ENCODE measurements at regions not wholly inside any gene's neighbourhood (a gene's known extent, or its start where the extent isn't known, plus 50 kb on each side); places are given as distances from the start of the nearest gene placed in this dataset.
A peak's percentile ranks its signal among the peaks of the same experiment; 100 is the strongest.

GRCh38 chr2:8454797-8455196, 227.1 kb upstream of the ID2 start:
- no peak for DNase-seq (ENCODE audit: low spot score)

GRCh38 chr2:8455236-8456150, 226.4 kb upstream of the ID2 start:
- DNase-seq (ENCODE audit: low spot score), result peak; percentile 7

GRCh38 chr2:8456151-8457091, 225.4 kb upstream of the ID2 start:
- DNase-seq (ENCODE audit: low spot score), result no peak

GRCh38 chr2:8457092-8457481, 224.8 kb upstream of the ID2 start:
- DNase-seq (ENCODE audit: low spot score), result no peak

GRCh38 chr2:8457699-8458502, 224.0 kb upstream of the ID2 start:
- DNase-seq (ENCODE audit: low spot score), result no peak

- no peak for DNase-seq (ENCODE audit: low spot score)
Observed at GRCh38 chr2:8458503-8459459, 223.1 kb upstream of the ID2 start.

GRCh38 chr2:8459474-8459873, 222.4 kb upstream of the ID2 start:
- DNase-seq (ENCODE audit: low spot score), result no peak

- DNase-seq (ENCODE audit: low spot score), result no peak
Observed at GRCh38 chr2:8461341-8461740, 220.5 kb upstream of the ID2 start.

- DNase-seq (ENCODE audit: low spot score), result no peak
Observed at GRCh38 chr2:8462280-8462679, 219.6 kb upstream of the ID2 start.

GRCh38 chr2:8462899-8463648, 218.8 kb upstream of the ID2 start:
- DNase-seq (ENCODE audit: low spot score), result no peak

GRCh38 chr2:8465560-8465959, 216.3 kb upstream of the ID2 start:
- no peak for DNase-seq (ENCODE audit: low spot score)

- DNase-seq (ENCODE audit: low spot score), result no peak
Observed at GRCh38 chr2:8469709-8470493, 212.0 kb upstream of the ID2 start.

- no peak for DNase-seq (ENCODE audit: low spot score)
Observed at GRCh38 chr2:8472545-8473323, 209.1 kb upstream of the ID2 start.

GRCh38 chr2:8475349-8476031, 206.4 kb upstream of the ID2 start:
- DNase-seq (ENCODE audit: low spot score), result no peak

GRCh38 chr2:8477552-8478470, 204.0 kb upstream of the ID2 start:
- no peak for DNase-seq (ENCODE audit: low spot score)

- DNase-seq (ENCODE audit: low spot score), result no peak
Observed at GRCh38 chr2:8478471-8478793, 203.4 kb upstream of the ID2 start.

- no peak for DNase-seq (ENCODE audit: low spot score)
Observed at GRCh38 chr2:8479298-8479697, 202.6 kb upstream of the ID2 start.
